GM19043 (cell line): ENCODE measurements at regions not wholly inside any gene's neighbourhood (a gene's known extent, or its start where the extent isn't known, plus 50 kb on each side); places are given as distances from the start of the nearest gene placed in this dataset.

Experiments
- ATAC-seq: cut with Tn5 transposase; IDR thresholded peaks from one replicate; pipeline ENCODE4 v1.9.1; 2021; ENCODE audit warnings: low read depth; ENCODE audit not compliant: unreplicated experiment

DNA sequence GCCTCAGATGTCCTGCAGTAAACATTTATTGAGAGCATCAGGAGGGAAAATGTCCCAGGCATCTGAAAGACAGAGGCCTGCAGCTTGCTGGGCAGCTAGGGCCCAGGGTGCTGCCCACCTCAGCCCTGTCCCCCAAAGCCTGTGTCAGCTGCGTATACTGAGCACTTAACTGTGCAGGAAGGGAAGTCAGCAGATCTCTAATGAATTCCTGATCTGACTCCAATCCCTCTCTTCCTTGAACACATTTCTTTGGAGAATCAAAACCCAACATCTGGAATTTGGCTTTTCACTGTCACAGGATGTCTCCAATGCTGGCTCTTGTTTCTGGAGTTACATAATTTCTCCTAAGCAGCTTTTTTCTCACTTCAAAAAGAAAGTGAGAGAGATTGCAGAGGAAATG lies 364.7 kb upstream of the NFE2L3 start:
- no peak for ATAC-seq

GRCh38 chr7:25788371-25788770 lies 363.6 kb upstream of the NFE2L3 start:
- no peak for ATAC-seq

- ATAC-seq = no peak
Observed at GRCh38 chr7:25788961-25789620, 362.9 kb upstream of the NFE2L3 start.

DNA sequence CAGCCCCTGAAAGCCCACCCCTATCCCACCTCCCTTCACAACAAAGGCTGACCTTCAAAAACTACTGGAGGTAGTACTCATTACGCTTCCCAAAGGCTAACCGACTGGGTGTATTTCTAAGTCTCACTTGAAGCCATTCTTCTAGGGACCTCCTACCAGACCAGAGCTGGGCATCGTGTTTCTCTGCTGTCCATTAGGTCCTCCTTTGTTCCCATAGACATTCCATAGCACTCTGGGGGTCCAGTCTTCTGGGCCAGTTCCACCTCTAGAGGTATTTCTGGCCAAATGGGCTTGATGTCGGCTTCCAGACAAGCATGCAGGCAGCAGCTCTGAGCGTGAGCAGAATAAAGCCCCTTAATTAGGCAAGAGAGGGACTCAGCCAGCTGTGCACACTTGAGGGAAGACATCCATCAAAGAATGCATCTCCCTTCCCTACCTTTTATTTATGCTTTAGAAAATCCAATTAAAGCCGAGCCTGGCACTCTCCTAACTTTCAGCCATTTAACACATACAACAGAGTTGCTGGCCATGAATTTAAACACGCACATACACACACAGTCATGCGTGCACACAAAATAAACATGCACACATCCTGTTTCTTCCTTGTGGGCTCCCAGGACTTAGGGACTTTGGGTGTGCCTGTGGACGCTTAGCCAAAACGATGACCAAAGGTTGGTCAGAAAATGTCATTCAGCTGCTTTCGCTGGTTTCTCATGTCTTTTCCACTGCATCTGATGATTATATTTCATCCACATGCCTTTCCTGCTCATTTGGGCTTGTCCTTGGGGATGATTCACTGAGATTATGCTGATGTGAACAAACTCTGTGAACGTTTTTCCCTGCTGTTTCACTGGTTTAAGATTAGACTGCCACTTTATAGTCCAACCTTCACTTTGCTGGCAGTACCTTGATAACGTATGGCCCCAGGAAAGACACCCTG lies 362.0 kb upstream of the NFE2L3 start:
- ATAC-seq = no peak

DNA sequence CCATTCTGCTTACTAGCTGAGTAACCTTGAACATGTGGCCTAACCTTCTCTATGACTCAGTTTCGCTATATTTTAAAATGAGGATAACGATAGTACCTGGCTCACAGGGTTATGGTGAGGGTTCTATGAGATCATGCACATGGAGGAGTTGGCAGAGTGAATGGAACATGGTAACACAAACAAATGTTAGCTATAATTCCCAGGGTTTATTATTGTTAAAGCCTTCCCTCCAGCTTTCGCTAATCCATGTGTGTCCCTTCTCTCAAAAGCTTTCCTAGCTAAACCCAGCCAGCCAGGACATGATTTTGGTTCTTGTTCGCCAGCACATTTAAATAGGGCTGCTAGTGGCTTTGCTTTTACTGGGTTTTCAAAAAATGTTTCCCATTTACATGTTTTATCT lies 361.0 kb upstream of the NFE2L3 start:
- no peak for ATAC-seq

DNA sequence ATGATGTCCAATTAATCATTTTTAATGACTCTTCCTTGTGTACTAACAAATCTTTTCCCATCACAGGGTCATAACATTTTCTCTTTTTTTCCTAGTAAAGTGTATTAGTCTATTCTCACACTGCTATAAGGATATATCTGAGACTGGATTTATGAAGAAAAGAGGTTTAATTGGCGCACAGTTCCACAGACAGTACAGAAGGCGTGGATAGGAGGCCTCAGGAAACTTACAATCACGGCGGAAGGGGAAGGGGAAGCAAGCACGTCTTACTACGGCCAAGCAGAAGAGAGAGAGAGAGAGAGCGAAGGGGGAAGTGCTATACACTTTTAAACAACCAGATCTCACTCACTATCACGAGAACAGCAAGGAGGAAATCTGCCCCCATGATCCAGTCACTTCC lies 359.4 kb upstream of the NFE2L3 start:
- ATAC-seq = no peak

DNA sequence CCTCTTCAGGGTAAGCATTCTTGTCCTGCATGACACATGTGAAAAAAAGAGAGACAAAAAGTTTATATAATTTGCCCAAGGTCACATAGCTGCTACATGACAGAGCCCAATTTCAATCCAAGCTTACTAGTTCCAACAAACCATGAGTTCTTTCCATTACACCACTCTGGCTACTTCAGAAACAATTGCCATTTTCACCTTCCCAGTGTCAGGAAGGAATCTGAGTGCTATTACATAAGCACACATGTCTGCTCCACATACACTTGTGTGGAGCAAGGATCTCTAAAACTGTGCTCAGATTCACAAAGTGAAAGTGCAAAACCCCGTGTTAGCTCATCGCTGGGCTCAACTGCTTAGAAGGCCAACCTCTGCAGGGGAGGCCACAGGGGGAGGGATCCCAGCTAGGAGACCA lies 356.2 kb upstream of the NFE2L3 start:
- no peak for ATAC-seq

GRCh38 chr7:25798344-25798743 lies 353.7 kb upstream of the NFE2L3 start:
- no peak for ATAC-seq

GRCh38 chr7:25801214-25801613 lies 350.8 kb upstream of the NFE2L3 start:
- no peak for ATAC-seq

GRCh38 chr7:25802057-25802456 lies 349.9 kb upstream of the NFE2L3 start:
- no peak for ATAC-seq

GRCh38 chr7:25802473-25802872 lies 349.5 kb upstream of the NFE2L3 start:
- no peak for ATAC-seq

DNA sequence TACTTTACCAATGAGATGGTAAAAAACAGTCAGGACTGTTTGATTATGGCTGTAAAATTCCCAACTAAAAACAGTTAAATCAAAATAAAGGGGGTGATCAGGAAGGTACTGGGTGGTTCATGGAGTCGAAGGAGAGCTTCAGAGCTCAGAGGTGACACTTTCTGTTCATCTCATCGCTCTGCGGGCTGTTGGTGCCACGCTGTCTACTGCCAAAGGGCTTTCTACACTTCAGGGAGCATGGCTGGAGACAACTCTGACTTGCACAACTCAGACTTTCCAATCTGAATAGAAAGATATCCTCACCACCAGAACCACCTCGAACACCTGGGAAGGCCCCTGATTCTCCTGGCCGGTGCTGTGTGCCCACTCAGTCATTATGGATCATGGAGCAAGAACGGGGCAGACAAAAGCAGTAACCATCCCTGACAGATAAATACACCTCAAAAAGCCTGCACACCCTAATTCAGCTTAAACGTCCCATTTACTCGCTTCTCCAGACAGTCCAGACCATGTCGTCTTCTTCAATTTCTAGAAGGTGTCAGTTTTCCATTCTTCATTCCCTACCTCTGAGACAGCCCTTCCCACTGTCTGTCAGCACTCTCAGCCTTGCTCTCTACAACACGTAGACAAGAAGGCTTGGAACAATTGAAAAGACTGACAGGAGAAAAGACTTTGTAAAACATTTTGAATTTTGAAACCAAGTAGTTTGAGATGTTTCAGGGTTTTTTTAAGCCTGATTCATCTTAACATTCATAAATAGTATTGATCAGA lies 348.7 kb upstream of the NFE2L3 start:
- no peak for ATAC-seq

GRCh38 chr7:25804154-25804553 lies 347.8 kb upstream of the NFE2L3 start:
- no peak for ATAC-seq

DNA sequence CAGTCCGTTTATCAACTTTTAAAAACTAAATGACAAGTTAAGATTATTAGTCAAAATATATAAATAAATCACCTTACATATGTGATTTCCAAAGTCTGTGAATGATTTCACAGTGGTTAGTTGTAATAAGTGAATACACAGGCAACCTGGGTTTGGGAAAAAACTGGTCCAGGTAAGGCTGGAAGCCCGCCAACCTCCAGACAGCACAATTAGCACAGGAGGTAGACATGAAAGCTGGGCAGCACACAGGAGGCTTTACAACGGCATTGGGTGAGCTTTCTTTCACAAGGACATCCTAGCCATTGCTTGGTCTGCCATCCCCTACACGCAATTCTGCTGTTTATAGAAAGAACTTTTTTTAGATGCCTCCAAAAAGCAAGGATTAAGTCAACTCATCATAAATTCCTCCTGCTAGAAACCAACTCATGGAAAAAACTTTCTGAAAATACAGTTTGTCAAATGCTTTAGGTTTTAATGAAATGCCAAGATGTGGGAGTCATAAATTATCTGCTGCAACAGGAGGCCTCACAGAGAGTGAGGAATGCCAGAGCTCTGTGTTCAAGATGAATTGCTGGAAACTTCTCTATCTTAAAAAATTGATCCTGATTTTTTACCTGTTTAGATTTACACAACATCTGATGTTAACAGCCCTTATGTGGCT lies 346.8 kb upstream of the NFE2L3 start:
- no peak for ATAC-seq

DNA sequence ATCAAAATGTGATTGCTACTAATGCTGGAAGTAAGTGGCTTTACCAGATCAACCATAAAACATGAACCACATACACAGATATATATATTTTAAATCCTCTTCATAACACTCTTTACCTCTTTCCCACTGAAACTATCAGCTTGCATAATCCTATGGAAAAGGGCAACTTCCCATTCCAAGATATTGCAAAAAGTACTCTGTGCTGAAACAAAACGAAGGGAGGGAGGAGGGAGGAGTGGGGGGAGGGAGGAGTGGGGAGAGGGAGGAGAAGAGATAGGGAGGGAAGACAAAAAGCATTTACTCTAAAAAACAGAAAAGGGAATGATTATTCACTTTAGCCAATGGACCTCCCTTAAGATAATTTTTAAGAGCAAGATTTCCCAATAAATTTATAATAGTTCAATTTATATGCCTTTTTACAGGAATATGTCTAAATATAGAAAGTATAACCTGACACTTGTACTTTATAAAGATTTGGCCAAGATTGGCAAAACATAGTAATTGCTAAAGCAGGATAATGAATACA lies 344.8 kb upstream of the NFE2L3 start:
- ATAC-seq = no peak

GRCh38 chr7:25809441-25809840 lies 342.6 kb upstream of the NFE2L3 start:
- ATAC-seq = no peak

DNA sequence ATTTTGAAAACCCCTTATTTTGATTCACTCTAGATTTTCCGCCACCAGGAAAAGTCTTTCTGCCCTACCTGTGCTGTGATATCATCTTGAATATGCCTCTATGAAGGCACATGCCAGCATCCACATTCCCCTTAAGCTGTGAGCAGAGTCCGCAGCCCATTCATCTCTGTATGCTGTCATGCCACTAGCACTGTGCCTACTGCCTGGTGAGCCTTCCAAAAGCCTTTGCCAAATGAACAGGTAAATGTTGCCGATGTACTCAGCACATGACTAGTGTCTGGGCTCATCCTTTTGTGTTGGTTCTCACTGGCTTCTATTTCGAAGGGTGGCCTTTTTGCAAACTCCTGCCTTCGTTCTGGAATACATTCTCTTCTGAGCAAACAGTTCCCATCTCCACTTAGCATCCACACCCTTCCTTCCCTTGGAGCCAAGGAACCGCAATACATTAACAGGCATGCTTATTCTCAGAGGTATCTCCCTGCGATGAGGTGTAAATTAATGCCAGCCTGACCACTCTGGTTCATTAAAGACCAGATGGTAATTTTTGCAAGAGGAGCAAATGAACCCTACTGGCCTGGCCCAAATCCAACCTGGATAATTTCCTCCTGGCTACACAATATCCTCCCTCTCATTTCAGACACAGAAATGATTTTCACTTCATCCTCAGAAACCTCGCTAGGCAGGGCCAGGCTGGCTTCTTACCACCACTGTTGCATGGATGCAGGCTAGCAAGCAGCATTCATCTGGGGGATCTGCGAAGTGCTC lies 339.7 kb upstream of the NFE2L3 start:
- no peak for ATAC-seq

DNA sequence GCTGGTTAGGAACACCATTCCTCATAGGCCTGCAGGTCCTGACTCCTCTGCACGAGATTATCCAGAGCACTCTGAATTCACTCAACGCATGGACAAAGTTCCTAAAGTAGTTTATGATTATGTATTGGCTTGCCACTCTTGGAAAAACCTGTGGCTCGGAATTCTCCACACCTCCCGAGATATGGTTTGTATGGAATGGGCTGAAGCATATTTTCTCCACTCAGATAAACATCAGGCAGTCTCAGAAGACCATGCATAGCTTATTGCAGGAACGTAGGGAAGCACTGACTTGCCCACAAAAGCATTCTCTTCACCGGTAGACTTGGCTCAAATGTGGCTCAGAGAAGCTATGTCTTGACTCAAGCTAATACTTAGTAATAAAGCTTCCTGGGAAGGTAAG lies 338.6 kb upstream of the NFE2L3 start:
- ATAC-seq = no peak

DNA sequence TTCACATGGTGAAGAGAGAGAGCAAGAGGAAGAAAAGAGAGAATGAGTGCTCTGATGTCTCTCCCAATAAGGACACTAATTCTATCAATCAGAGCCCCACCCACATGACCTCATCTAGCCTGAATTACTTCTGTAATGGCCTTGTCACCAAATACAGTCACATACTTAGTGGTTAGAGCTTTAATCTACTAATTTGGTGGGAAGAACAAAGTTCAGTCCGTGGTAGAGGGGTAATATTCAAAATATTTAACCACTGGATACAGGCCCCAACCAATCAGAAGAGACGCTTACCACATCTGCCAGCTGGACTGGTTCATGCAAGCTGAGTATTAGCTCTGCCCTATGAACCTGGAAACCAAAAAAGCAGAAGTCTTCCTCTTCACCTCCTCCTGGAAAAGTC lies 336.3 kb upstream of the NFE2L3 start:
- no peak for ATAC-seq
